GM23338 (cell line): ENCODE measurements at regions not wholly inside any gene's neighbourhood (a gene's known extent, or its start where the extent isn't known, plus 50 kb on each side); places are given as distances from the start of the nearest gene placed in this dataset.

Experiments used
- ATAC-seq: fragments of 200-7000 bp; cut with Tn5 transposase; 3 replicates; pipeline ENCODE4 v1.9.1; 2020
- DNase-seq: peaks from one replicate; pipeline ENCODE4 v3.0.0-alpha.2; 2015; ENCODE audit warnings: low spot score
- H2AFZ ChIP-seq: fragments of 200-600 bp; sonication (generic); 2 replicates; pipeline ENCODE4 v1.8.0; 2016; ENCODE audit warnings: antibody characterized with exemption, mild to moderate bottlenecking, moderate library complexity
- H3F3A ChIP-seq: fragments of 200-600 bp; sonication (generic); replicated peaks from 2 replicates; pipeline ENCODE4 v1.8.0; 2017; ENCODE audit warnings: antibody characterized with exemption, mixed run types, low read depth
- H3K27ac ChIP-seq: fragments of 200-600 bp; sonication (generic); 2 replicates; pipeline ENCODE4 v1.6.1; 2016; ENCODE audit warnings: low read depth
- H3K27me3 ChIP-seq: fragments of 200-600 bp; sonication (generic); 2 replicates; pipeline ENCODE4 v1.8.0; 2016; ENCODE audit warnings: mild to moderate bottlenecking, mixed run types, moderate library complexity; ENCODE audit not compliant: insufficient read depth
- H3K36me3 ChIP-seq: fragments of 200-600 bp; sonication (generic); 2 replicates; pipeline ENCODE4 v1.8.0; 2016; ENCODE audit warnings: mild to moderate bottlenecking; ENCODE audit not compliant: insufficient read depth
- H3K4me1 ChIP-seq: fragments of 200-600 bp; sonication (generic); 2 replicates; pipeline ENCODE4 v1.8.0; 2016; ENCODE audit warnings: mild to moderate bottlenecking, moderate library complexity; ENCODE audit not compliant: insufficient read depth
- H3K4me2 ChIP-seq: fragments of 200-600 bp; sonication (generic); 2 replicates; pipeline ENCODE4 v1.7.1; 2017; ENCODE audit warnings: mixed run types
- H3K4me3 ChIP-seq: fragments of 200-600 bp; sonication (generic); 2 replicates; pipeline ENCODE4 v1.6.1; 2016; ENCODE audit warnings: mixed run types
- H3K79me2 ChIP-seq: fragments of 200-600 bp; sonication (generic); replicated peaks from 2 replicates; pipeline ENCODE4 v1.8.0; 2017; ENCODE audit warnings: mild to moderate bottlenecking; ENCODE audit not compliant: insufficient read depth
- H3K9me2 ChIP-seq: fragments of 200-600 bp; sonication (generic); 2 replicates; pipeline ENCODE4 v1.8.0; 2017; ENCODE audit not compliant: insufficient read depth
- H4K20me1 ChIP-seq: fragments of 200-600 bp; sonication (generic); replicated peaks from 2 replicates; pipeline ENCODE4 v1.8.0; 2017; ENCODE audit warnings: mild to moderate bottlenecking; ENCODE audit not compliant: insufficient read depth
- H3K27ac Mint-ChIP-seq: 2 replicates; pipeline ENCODE4 v1.8.0; 2020; ENCODE audit warnings: inconsistent platforms, mild to moderate bottlenecking, moderate library complexity, mixed read lengths
- H3K27me3 Mint-ChIP-seq: 3 replicates; pipeline ENCODE4 v1.8.0; 2022; ENCODE audit warnings: low read depth, mild to moderate bottlenecking, moderate library complexity, mixed read lengths, inconsistent platforms; ENCODE audit not compliant: insufficient read depth, poor library complexity
- H3K36me3 Mint-ChIP-seq: 3 replicates; pipeline ENCODE4 v1.8.0; 2021; ENCODE audit warnings: low read depth, mild to moderate bottlenecking, inconsistent platforms, moderate library complexity, mixed read lengths
- H3K4me1 Mint-ChIP-seq: 3 replicates; pipeline ENCODE4 v1.8.0; 2020; ENCODE audit warnings: mild to moderate bottlenecking, inconsistent platforms, mixed read lengths
- H3K4me3 Mint-ChIP-seq: 3 replicates; pipeline ENCODE4 v1.8.0; 2021; ENCODE audit warnings: moderate library complexity, mild to moderate bottlenecking, inconsistent platforms, mixed read lengths
- H3K9me3 Mint-ChIP-seq: 3 replicates; pipeline ENCODE4 v1.8.0; 2020; ENCODE audit warnings: moderate library complexity, mild to moderate bottlenecking, inconsistent platforms, mixed read lengths
- CREB1 ChIP-seq: fragments of 250-450 bp; sonication (Bioruptor Pico); IDR thresholded peaks from 2 replicates; pipeline ENCODE4 v1.5.0; 2020; ENCODE audit warnings: low read depth, mild to moderate bottlenecking, moderate library complexity
- CTCF ChIP-seq, 2 experiments: fragments of 200-600 bp in 1 of 2; sonication (generic) in 1 of 2; conservative IDR thresholded peaks; 2 replicates each; pipeline versions ENCODE4 v1.5.1 to v1.6.1; 2016 to 2017; ENCODE audit warnings: antibody characterized with exemption in 2 of 2, low read depth in 2 of 2, mild to moderate bottlenecking in 2 of 2, moderate library complexity in 1 of 2
- EZH2 ChIP-seq: fragments of 200-600 bp; sonication (generic); IDR thresholded peaks from one replicate; pipeline ENCODE4 v1.8.0; 2017; ENCODE audit warnings: antibody characterized with exemption, mild to moderate bottlenecking, low read depth; ENCODE audit not compliant: unreplicated experiment
- EZH2phosphoT487 ChIP-seq: fragments of 200-600 bp; sonication (generic); IDR thresholded peaks from one replicate; pipeline ENCODE4 v1.8.1; 2018; ENCODE audit warnings: antibody characterized with exemption; ENCODE audit not compliant: unreplicated experiment
- JUNB ChIP-seq: IDR thresholded peaks from one replicate; pipeline ENCODE4 v1.6.1; 2016; ENCODE audit warnings: antibody characterized with exemption; ENCODE audit not compliant: unreplicated experiment
- NANOG ChIP-seq: IDR thresholded peaks from 2 replicates; pipeline ENCODE4 v1.6.1; 2016; ENCODE audit warnings: antibody characterized with exemption, borderline replicate concordance
- POLR2AphosphoS5 ChIP-seq: IDR thresholded peaks from 2 replicates; pipeline ENCODE4 v1.6.1; 2016; ENCODE audit warnings: antibody characterized with exemption, low read depth
- REST ChIP-seq: IDR thresholded peaks from one replicate; pipeline ENCODE4 v1.6.1; 2018; ENCODE audit warnings: antibody characterized with exemption; ENCODE audit not compliant: unreplicated experiment
- STAT1 ChIP-seq: IDR thresholded peaks from one replicate; pipeline ENCODE4 v1.6.1; 2016; ENCODE audit warnings: antibody characterized with exemption; ENCODE audit not compliant: unreplicated experiment
- ZNF114 ChIP-seq: fragments of 250-450 bp; sonication (Bioruptor Pico); IDR thresholded peaks from 2 replicates; pipeline ENCODE4 v1.5.0; 2020; ENCODE audit warnings: mild to moderate bottlenecking, moderate library complexity
- ZNF331 ChIP-seq: fragments of 250-450 bp; sonication (Bioruptor Pico); IDR thresholded peaks from 2 replicates; pipeline ENCODE4 v1.5.0; 2020; ENCODE audit warnings: low read depth, mild to moderate bottlenecking, moderate library complexity
- ZNF462 ChIP-seq: fragments of 250-450 bp; sonication (Bioruptor Pico); IDR thresholded peaks from 2 replicates; pipeline ENCODE4 v1.5.0; 2020; ENCODE audit warnings: mild to moderate bottlenecking, moderate library complexity
- TF ChIP-seq, protein P1 (sequence below): IDR thresholded peaks from 2 replicates; pipeline ENCODE4 v1.6.1; 2016; ENCODE audit warnings: antibody characterized with exemption

DNA sequence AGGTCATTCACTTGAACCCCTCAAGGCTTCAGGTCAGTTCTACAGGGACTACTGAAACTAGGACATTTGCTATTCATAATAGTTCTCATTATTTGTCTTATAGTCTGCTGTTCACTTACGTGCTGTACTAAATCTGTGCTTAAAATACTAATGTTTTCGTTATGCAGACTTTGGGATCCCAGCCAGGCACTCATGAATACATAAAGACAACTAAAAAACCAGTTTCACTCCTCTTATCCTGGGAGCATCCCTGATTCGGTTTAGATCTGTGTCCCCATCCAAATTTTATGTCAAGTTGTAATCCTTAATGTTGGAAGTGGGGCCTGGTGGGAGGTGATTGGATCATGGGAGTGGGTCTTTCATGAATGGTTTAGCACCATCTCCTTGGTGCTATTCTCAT, 1291.8 kb downstream of the CDH11 start:
- no peak for ATAC-seq
- Histone ChIP-seq H2AFZ (no peak overlapping the region; the same call in 1 of the 2 replicates), H3K27me3 (no peaks in the 10 kb centered on the region), H3K79me2 (no peaks in the 10 kb centered on the region), H3K4me3 (no peak overlapping the region), H3K4me2 (no peak overlapping the region), H3K9me2 (0 out of 2 replicates have a peak, but pooled peaks cover 4% of the 10 kb centered on the region), H3K27ac (no peak overlapping the region), H3K36me3 (no peaks in the 10 kb centered on the region), H4K20me1 (no peaks in the 10 kb centered on the region), H3K4me1 (no peaks in the 10 kb centered on the region), H3F3A (no peaks in the 10 kb centered on the region)
- Mint-ChIP-seq H3K4me3 (no peak overlapping the region), H3K36me3 (peaks cover 3% of the 10 kb centered on the region; the same call in 1 of the 3 replicates), H3K4me1 (no peaks in the 10 kb centered on the region), H3K27ac (no peak overlapping the region), H3K9me3 (peaks cover 4% of the 10 kb centered on the region; the same call in 2 of the 3 replicates), H3K27me3 (no peaks in the 10 kb centered on the region)
- DNase-seq: no peak
- TF ChIP-seq REST (no peak), POLR2AphosphoS5 (no peak), EZH2phosphoT487 (no peak), CREB1 (no peak), NANOG (no peak), CTCF (conservative IDR thresholded peaks at IDR 0.05; ENCODE audit: low read depth in 2 of 2) (no peak), STAT1 (no peak), JUNB (no peak), ZNF462 (CRISPR knock-in tag) (no peak), ZNF331 (CRISPR knock-in tag) (no peak), ZNF114 (no peak), EZH2 (no peak)
- TF ChIP-seq, protein P1, sequence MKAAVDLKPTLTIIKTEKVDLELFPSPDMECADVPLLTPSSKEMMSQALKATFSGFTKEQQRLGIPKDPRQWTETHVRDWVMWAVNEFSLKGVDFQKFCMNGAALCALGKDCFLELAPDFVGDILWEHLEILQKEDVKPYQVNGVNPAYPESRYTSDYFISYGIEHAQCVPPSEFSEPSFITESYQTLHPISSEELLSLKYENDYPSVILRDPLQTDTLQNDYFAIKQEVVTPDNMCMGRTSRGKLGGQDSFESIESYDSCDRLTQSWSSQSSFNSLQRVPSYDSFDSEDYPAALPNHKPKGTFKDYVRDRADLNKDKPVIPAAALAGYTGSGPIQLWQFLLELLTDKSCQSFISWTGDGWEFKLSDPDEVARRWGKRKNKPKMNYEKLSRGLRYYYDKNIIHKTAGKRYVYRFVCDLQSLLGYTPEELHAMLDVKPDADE: no peak
